GM19324 (cell line): ENCODE measurements at regions not wholly inside any gene's neighbourhood (a gene's known extent, or its start where the extent isn't known, plus 50 kb on each side); places are given as distances from the start of the nearest gene placed in this dataset.

Source experiments
- ATAC-seq: cut with Tn5 transposase; IDR thresholded peaks from one replicate; pipeline ENCODE4 v1.9.1; 2021; ENCODE audit warnings: mild to moderate bottlenecking, moderate library complexity; ENCODE audit not compliant: unreplicated experiment, low FRiP score

DNA sequence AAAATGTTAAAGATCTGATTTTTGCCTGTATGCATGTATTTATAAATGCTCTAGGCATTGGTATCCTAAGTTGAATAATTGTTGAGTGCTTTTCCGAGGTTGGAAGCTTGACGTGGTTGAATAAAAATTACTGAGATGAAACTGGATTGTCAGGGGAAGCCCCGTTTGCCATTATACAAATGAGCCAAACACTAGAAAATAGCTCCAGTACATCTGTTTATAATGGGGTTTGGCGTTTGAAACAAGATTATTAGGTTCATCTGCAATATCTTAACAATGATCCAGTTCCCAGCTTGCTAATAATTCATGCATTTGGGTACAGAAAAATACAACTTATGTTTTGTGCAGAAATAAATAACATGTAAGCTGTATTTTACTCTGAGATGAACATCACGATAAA lies 789.6 kb downstream of the GALC start:
- ATAC-seq, result no peak

DNA sequence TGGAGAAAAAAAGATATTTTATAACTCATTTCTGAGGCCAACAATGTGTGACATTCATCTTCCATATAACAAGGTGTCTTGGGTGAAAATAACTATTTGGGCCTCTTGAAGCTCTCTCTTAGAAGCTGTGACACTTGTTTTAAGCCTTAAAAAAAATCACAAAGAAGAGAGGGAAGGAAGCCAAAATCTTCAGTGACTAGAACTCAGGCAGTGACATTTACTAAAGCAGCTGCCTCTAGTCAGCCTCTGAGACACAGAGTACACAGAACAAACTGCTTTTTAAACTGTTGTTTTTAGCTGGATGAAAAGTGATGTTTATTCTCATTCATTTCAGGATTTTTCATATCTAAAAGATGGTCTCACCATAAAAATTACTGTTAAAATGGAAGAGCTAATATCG lies 793.6 kb downstream of the GALC start:
- ATAC-seq, result no peak

DNA sequence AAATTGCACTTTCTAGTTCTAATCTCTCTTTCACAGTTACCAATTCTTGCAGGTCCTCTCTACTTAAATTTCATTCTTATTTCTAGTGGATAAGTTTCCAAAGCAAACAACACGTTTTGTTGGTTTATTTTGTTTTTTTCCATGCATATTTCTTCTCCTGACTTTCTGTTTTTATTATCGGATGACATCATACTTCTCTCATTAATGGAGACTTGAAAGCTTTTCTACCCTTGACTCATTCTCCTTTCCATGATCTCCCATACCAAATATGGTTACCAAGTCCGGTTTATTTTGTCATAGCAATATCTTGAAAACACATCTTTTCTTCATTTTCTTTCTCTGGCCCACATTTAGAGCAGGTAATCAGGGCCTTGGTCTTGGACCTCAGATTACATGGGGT lies 796.5 kb downstream of the GALC start:
- no peak for ATAC-seq

DNA sequence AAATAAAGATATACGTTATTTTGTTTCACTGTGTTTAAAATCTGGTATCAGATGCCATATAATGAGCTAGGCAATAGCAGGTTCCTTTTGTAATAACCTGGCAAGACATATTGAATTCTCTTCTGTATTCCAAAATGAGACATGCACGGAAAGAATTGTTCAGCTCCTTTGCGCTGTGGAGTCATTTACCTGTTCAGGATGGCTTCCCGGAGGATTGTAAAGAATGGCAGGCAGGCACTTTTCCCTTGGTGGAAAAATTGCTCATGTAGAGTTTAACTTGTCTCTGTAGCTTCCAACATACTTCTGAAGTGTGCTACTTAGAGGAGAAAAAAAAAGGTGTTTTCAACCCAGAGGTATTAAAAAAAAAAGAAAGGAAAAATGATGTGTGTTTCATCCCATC lies 805.2 kb downstream of the GALC start:
- no peak for ATAC-seq

DNA sequence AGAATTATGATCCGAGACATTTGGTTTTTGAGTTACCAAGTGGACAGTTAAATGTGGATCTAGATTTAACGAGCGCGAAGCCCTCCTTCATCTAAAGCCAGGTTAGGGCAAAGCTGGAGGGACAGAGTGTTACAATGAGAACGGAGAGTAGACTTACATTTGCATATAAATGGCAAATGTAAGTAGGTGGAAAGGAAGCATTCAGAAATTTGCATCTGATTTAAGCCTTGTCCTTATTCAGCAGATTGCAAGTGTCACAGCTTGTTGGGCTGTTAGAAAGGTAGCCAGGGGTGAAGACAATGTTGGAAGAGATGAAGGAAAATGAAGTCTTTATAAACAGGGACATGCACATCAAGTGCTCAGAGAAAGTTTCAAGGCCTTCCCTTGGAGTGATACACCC lies 806.2 kb downstream of the GALC start:
- ATAC-seq, result no peak

DNA sequence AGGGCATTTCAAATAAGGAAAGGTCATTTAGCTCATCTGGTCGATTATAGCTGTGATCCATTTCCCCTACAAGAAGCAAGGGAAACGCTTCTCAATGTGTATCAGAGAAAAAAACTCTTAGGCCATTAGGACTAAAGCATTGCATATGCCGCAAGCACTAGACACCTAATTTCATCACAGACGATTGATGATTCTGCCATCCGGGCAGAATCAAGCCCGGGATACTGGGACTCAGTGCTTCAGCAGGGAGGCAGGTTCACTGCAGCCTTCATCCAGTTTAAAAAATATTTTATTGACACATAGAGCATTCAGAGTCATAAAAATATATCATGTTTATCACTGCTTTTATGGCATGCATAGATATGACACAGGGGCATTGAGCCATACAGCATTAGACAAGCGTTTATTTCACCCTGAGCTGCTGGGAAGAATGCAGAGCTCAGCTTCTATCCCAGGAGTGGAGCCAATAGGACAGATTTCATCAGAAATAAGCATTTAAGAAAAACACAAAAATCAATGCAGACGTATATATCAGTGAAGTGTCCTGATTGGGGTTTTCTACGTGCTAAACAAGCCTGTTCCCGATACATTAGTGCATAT lies 806.9 kb downstream of the GALC start:
- no peak for ATAC-seq

DNA sequence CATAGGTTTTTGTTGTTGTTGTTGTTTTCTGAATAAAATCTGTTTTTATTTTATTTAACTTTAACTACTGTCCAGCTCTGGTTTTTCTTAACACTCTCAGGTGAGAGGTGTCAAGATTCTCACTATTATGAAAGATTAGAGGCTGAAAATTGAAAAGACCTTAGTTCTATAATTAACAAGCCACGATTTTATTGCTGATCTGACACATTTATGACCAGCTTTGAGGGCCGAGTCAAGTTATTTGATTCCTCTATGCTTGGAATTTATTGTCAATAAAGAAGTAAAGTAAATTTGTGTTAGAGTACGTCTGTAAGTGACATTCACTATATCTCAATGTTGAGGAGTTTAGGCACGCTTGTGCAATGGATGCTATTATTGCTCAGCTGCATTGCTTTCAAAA lies 808.8 kb downstream of the GALC start:
- no peak for ATAC-seq

DNA sequence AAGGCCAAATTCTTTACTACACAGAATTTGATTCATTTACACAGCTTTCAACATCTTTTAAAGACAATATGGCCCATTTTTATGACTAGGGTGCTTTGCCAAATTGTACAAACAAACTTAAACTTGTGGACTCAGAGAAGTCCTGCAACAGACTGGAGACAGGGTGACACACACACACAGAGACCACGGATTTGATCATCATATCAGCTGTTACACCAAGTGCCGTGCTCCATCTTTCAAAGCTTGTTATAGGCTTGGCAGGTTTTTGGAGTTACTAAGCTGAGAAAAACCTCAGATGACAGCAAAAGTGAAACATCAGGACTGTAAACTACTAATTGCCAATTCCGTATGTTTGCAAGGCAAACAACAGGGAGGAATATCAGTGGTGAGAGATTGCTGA lies 811.7 kb downstream of the GALC start:
- no peak for ATAC-seq

DNA sequence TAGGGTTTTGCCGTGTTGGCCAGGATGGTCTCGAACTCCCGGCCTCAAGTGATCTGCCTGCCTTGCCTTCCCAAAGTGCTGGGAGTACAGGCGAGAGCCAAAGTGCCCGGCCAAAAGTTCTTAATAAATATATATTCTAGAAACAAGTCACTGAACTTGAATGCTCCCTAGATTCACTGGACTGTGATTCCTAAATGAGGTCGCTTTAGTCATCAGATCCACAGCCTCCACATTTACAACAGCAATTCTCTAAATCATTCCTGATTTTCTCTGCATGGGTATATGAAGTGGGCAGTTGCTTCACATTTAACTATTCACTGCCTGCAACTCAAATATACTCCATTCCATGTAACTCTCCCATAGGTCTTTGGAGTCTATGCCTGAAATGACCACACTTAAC lies 813.0 kb downstream of the GALC start:
- no peak for ATAC-seq

DNA sequence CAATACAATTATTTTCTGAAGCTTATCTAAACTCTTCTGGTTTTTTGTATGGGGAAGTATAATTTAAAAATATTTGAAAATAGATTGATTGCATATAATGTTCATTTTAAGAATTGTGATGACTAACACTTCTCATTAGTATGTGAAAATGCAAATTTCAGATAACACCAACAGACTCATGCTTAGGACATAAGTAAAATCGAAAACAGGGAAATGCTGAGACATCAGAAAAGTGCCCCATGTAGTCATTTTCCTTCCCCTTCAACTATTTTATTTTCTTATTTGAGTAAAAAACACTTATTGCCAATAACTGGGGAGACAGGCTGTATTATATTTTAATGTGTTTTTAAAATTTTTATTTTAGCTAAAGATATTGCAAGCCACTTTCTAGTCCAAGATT lies 814.7 kb downstream of the GALC start:
- no peak for ATAC-seq

DNA sequence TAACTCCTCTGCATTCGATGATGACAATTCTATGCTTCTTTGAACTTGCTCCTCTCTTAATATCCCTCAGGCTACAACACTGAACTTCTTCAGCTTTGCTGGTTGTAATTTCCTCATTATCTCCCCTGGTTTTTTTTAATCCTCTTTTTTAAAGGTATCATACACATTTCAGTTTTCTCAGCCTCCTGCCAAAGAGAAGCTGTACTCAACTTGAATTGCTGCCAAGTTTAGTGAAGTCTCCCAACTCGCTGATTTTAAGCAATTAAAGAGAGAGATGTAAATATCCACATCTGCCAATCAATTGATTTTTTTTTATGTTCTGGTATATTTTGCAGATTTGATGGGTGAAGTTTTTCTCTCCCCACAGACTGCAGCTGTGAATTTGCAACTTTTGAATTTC lies 817.8 kb downstream of the GALC start:
- no peak for ATAC-seq

DNA sequence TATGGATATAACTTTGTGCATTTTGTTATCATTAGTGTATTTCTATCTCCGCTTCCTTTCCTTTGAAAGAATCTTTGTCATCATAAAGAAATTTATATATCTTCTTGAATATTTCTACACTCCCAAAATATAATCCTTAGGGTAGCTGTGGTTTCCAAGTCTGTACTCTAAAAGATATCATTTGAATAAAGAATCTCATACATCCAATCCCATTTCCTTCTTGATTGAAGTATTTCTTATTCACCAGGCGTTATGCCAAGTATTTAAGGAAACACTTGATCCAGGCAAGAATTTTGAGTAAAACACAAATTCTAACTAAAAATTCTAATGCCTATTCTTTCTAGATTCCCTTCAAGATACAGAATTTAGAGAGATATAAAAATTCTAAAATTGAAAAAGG lies 821.8 kb downstream of the GALC start:
- ATAC-seq, result no peak

DNA sequence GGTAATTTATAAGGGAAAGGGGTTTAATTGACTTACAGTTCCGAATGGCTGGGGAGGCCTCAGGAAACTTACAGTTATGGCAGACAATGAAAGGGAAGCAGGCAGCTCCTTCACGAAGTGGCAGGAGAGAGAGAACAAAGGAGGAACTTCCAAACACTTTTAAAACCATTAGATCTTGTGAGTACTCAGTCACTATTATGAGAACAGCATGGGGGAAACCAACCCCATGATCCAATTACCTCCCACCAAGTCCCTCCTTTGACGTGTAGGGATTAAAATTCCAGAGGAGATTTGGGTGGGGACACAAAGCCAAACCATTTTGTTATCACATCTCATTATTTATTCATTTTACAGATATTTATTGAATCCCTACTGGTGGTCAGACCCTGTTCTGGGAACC lies 822.8 kb downstream of the GALC start:
- no peak for ATAC-seq

DNA sequence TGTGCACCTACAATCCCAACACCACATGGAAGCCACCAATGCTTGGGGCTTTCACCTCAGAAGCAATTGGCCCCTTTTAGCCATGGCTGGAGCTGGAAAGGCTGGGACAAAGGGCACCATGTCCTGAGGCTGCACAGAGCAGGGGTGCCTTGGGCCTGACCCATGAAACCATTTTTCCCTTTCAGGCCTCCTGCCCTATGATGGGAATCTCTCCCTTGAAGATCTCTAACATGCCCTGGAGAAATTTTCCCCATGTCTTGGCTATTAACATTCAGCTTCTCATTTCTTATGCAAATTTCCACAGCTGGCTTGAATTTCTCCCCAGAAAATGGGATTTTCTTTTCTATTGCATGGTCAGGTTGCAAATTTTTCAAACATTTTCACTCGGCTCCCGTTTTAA lies 823.6 kb downstream of the GALC start:
- ATAC-seq, result no peak

DNA sequence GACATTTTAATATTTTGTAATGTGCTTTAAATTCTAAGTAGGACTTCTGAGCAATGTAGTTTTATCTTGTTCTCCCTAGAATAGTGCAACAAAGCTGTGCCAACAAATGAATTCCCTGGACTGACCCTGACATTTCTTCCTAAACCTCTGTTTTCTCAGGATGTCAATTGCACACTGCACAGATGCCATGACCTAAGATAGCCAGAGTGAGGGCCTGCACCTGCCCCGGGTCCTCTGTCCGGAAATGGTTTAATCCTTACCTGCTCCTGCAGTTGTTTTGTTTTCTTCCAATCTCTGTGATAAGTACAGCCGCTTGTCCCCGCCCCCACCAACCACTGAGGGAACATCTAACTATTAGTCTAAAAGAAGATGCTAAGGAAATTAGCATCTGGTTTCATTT lies 831.5 kb downstream of the GALC start:
- ATAC-seq, result no peak

DNA sequence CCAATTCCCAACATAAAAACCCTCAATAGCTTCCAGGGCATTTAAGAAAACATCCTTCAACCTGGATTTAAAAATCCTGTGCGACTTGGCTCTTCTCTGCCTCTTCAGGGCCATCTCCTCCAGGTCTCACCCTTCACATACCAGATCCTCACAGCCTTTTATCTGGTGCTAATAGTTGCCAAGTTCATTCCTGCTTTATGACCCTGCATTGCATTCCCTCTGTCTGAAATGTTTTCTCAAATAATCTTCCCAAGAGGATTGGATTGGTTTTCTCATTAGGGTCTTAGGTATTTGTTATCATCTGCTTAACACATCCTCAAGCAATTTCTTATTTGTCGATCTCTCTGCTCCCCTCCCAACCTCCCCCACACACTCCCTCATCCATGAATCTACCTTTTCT lies 832.0 kb downstream of the GALC start:
- ATAC-seq, result no peak

DNA sequence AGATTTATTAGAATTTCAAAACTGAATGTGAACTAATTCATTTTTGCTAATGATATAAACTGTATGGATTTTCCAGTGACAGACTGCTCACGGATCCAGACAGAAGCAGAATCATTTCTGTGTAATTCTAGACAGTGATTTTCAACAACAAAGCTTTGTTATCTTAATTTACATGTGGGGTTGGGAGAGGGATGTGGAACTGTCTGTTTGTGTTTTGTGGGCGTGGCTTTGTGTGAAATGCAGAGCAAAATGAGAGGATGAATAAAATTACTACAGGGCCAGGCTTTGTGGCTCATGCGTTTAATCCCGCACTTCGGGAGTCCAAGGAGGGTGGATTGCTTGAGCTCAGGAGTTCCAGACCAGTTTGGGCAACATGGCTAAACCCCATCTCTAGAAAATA lies 834.7 kb downstream of the GALC start:
- no peak for ATAC-seq

DNA sequence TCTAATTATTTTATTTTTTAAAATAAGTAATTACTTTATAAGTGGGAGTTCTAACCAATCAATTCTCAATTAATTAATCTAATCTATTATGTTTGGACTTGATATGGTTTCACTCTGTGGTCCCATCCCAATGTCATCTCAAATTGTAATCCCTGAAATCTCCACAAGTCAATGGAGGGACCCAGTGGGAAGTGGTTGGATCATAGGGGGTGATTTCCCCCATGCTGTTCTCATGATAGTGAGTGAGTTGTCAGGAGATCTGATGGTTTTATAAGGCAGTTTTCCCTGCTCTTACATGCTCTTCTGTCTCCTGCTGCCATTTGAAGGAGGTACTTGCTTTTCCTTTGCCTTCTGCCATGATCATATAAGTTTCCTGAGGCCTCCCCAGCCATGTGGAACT lies 836.1 kb downstream of the GALC start:
- ATAC-seq, result no peak

DNA sequence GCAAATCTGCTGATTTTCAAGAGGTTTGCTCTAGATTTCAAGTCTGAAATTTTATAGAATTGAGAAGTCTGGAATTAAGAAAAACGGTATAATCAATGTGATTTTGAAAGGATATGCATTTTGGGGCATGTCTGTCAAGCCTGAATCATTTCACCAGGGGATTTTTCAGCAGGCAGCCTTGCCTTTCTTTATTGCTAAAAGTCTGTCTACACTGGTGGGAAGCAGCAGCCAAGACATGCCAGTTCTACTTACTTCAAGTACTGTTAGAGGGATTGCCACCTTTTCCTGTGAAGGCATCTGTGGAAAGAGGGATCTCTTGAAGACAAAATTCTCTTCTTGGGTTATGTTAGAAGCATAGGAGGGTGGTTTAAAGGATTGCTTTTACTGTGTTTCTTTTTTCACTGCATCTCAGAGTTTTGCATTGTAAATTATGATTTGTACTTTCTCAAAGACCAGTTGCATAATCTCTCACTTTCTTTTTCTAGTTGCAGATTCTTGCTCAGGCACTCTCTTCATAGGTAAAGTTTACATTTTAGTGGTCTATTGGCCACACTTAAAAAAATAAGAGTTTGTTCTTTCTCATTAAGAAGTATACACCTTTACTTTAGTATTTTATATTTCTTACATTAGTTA lies 837.0 kb downstream of the GALC start:
- ATAC-seq, result no peak

DNA sequence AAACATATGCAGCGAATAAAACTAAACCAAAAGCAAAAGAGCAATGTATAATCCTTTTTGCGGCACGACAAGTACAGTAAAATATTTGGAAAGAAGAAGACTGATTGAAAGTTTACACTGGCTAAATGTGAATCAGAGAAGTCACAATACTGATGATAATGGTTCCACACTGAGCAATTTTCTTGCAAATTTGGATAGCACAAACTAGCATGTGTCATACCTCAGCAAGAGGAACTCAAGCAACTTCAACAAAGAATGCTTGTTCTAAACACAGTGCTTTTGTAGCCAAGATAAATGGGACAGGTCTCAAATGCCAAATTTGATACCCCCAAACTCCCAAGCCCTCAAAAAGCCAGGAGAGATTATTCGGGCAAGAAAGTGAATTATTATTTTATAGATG lies 839.1 kb downstream of the GALC start:
- no peak for ATAC-seq

DNA sequence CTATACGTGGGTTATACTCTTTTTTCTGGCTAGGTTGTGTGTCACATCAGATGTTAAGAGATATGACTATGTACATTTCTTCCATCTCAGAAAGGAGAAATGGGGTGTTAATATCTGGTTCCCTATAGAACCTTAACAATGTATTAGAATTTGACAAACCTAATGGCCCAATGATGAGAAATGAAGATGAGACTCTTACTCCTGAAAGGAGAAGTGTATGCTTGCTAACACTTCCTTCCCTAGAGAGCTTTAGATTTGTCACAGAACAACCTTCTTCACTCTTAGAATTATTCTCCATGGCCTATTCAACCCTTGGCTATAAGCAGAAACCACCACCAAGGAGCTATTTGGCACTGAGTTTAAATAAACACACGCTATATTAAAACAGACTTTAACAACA lies 839.6 kb downstream of the GALC start:
- no peak for ATAC-seq

DNA sequence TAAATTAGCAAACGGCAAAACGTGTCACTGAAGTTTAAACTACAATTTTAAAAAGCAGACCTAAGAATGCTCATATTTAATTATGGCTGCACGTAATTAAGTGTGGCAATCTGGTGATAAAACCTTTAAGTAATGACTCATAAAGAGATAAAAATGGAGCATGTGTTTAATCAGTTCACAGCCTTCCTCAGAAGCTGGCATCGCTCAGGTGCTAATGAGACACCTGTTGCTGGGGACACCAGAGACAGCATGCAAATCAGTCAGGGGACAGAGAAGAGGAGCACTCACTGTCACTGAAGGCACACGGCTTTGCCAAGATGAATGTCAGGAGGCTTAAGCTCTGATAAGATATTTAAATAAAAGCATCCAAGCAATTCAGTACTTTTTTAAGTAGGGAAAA lies 840.3 kb downstream of the GALC start:
- no peak for ATAC-seq
